Retinal pigment epithelial cell (primary cell): ENCODE measurements at regions not wholly inside any gene's neighbourhood (a gene's known extent, or its start where the extent isn't known, plus 50 kb on each side); places are given as distances from the start of the nearest gene placed in this dataset.

Experiments used
- DNase-seq: peaks from one replicate; pipeline ENCODE4 v3.0.0-alpha.2; 2010; ENCODE audit warnings: low read depth
- H3K4me3 ChIP-seq: 2 replicates; pipeline ENCODE4 v1.5.1; 2011; ENCODE audit warnings: mild to moderate bottlenecking, low read length, control low read depth, moderate library complexity
- TF ChIP-seq, protein P1 (sequence below): conservative IDR thresholded peaks from 2 replicates; pipeline ENCODE4 v1.5.1; 2011; ENCODE audit warnings: low read depth, low read length, control low read depth, inconsistent platforms

DNA sequence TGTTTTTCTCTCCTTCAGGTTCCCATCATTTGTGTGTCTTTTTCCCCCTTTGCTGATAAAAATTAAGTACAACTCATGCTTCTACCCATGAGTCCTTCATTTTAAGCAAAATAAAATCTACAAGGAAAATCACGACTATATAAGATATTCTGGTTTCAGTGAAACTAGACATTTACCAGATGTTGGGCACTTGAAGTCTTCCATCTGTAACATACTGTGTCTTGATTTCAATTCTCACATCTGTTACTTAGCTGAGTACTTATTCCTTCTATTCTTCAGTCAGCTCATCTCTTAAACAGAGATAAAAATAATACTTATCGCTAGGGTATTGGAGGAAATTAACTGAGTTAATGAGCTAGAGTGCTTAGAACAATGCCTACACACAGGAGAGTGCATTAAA lies 893.0 kb upstream of the SOX9 start:
- DNase-seq = no peak
- no peak overlapping the region for H3K4me3 ChIP-seq
- TF ChIP-seq, protein P1, sequence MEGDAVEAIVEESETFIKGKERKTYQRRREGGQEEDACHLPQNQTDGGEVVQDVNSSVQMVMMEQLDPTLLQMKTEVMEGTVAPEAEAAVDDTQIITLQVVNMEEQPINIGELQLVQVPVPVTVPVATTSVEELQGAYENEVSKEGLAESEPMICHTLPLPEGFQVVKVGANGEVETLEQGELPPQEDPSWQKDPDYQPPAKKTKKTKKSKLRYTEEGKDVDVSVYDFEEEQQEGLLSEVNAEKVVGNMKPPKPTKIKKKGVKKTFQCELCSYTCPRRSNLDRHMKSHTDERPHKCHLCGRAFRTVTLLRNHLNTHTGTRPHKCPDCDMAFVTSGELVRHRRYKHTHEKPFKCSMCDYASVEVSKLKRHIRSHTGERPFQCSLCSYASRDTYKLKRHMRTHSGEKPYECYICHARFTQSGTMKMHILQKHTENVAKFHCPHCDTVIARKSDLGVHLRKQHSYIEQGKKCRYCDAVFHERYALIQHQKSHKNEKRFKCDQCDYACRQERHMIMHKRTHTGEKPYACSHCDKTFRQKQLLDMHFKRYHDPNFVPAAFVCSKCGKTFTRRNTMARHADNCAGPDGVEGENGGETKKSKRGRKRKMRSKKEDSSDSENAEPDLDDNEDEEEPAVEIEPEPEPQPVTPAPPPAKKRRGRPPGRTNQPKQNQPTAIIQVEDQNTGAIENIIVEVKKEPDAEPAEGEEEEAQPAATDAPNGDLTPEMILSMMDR = no peak

DNA sequence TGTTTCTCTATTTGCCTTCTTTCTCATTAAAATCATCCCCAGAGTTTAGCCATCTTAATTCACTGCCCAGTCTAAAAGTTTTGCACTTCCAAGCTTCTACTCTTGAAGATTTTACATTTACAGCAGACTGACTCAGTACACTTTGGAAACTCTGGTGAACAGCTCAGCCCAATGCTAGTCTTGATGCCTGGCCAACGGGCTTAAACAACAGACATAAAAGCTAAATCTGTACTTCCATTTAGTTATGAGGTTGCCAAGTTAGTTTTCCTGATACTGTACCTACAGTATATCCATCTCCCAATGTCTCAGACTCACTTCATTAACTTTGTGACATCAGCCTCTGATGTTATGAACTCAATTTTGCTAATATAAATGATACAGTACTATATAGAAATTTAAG lies 891.8 kb upstream of the SOX9 start:
- no peak for DNase-seq
- TF ChIP-seq, protein P1 = no peak
- H3K4me3 ChIP-seq = no peak overlapping the region

DNA sequence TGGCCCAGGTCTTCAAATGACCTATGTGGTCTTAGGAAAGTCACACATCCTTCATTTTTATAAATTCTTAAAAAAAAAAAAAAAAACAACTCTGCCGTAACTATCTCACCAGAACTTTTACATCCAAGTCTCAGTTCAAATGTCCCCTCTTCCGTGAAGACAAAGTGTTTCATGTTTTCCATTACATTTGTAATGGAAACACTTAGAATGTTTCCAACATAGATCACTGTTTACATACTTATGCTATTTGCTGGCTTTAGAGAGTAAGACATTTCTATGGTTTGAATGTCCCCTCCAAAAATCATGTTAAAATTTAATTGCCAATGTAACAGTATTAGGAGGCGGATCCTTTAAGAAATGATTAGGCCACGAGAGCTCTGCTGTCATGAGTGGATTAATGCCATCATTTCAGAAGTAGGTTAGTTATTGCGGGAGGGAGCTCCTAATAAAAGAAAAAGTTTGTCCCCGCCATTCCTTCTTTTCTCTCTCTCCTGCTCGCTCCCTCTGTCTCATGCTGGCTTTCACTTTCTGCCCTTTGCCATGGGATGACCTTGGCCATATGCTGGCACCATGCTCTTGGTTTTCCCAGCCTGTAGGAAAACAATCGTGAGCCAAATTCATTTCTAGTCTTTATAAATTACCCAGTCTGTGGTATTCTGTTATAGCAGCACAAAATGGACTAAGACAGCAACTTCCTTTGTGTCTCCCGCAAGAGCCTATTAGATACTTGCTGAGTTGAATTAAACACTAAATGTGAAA lies 887.8 kb upstream of the SOX9 start:
- TF ChIP-seq, protein P1 = no peak
- no peak for DNase-seq
- no peak overlapping the region for H3K4me3 ChIP-seq

DNA sequence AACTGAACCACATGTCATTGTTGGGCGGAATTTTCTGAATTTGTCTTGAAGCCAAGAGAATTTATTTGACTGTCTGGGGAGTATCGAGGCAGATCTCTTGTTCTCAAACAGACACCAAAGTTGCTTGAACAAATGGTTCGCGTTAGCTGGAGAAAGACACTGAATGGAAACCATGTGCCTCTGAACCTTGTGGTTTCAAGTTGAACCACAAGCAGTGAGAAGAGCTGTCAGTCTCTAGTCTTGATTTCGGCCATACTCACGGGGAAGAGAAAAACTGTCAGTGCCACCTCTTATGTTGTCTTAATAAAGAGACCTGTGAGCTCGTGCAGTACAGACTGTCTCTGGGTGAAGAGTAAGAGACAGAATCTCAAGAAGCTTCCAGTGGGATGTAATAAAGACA lies 886.5 kb upstream of the SOX9 start:
- H3K4me3 ChIP-seq = no peak overlapping the region
- DNase-seq = no peak
- TF ChIP-seq, protein P1 = no peak

DNA sequence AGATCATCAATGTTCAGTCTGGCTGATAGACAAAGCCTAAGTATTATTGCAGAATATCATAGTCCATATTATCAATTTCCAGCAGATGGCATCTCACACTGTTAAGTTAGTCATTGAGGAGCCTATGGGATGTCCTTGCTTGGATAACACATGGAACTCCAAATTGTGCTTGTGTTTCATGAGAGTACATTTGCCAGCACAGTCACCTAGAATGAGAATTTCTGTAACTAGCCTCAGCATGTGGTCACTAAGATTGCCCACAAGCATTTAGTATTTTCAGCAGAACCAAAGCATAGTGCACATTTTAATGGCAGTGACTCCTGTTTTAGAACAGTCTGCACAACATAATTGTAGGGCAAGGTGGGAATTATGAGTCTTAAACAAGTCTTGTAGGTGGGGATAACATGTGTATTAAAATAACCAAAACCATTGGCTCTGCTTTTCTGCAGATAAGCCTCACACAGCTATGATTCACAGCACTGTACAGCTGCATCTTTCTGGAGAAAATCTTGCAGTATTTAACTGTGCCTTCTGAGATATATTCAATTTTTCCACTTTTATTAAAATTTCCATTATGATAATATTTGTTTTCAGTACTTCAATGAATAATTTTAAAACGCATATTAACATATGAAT lies 882.8 kb upstream of the SOX9 start:
- TF ChIP-seq, protein P1 = peak; percentile 21
- no peak overlapping the region for H3K4me3 ChIP-seq
- DNase-seq = no peak

DNA sequence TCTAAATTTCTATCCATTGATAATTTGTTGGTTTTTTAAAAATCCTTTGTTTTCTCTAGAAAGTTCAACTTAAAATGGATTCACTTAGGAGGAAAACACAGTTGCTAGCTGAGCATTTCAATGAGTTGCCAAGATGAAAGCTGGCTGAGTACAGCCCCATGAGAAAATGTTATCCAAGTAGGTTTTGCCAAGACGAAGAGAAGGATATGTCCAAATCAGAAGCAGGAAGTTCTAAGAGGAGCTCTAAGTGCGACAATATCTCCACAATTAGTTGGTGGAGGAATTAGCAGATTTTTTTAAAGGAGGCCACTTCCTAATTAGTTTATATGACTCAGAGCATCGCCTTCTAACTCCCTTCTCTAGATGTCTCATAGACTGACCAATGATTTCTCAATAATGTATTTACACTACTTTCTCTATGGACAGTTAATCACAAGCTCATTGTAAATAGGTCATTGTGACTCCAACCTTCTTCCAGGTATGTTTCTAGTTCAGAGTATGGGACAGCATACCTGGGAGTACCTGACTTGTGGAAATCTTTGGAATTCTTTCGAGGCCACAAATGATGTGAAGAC lies 873.3 kb upstream of the SOX9 start:
- TF ChIP-seq, protein P1 = no peak
- DNase-seq = no peak

DNA sequence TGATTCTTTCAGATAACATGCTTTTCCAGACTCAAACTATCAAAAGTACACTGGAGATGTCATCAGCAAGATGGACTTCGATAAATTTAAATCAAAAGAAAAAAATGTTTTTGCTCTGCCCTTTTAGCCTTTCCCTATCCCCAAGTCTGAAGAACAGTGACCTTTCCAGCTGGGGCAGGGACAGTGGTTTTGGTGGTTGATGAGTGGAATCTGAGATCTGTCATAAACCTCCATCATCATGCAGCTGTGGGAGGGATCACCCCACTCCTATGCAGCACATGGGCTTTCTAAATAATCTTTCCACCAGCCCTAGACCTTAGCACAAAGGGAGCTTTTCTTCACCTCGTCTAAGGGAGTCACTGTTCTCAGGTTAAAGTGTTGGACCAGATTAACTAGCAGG lies 869.5 kb upstream of the SOX9 start:
- no peak for DNase-seq
- TF ChIP-seq, protein P1 = no peak
- H3K4me3 ChIP-seq = no peak overlapping the region

More for the DNA sequence above, 873.3 kb upstream of the SOX9 start:
- no peak overlapping the region for H3K4me3 ChIP-seq
